HL-60 (cell line): ENCODE measurements at regions not wholly inside any gene's neighbourhood (a gene's known extent, or its start where the extent isn't known, plus 50 kb on each side); places are given as distances from the start of the nearest gene placed in this dataset.

Source experiments
- CTCF ChIP-seq: IDR thresholded peaks from one replicate; pipeline ENCODE4 v1.5.1; 2011; ENCODE audit warnings: low read length, control low read depth, inconsistent platforms; ENCODE audit not compliant: insufficient read depth
- POLR2AphosphoS5 ChIP-seq: IDR thresholded peaks from 2 replicates; pipeline ENCODE4 v1.6.1; 2012; ENCODE audit warnings: low read depth

- TF ChIP-seq CTCF (no peak), POLR2AphosphoS5 (no peak)
Measured at GRCh38 chr15:39194106-39194830, 386.6 kb upstream of the THBS1 start.
